ENCODE measurements at regions not wholly inside any gene's neighbourhood (a gene's known extent, or its start where the extent isn't known, plus 50 kb on each side); places are given as distances from the start of the nearest gene placed in this dataset.

DNA sequence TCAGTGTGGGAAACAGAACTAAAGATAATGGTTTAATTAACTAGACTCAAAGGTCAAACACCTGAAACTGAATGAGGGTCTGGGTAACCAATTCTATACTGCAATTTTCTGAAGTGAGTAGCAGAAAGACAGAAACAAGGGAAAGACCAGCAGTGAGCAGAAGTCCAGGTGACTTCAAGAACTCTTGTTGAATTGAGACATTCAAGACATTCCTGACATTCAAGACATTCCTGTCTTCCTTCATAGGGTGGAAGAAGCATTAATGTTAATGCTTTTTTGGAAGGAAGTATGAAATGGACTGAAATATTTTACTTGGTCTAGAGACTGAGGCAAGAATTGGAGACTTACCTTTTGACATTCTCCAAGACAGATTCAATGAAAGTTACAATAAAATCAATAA lies 529.9 kb upstream of the MMS22L start:
- TF ChIP-seq, protein P1, sequence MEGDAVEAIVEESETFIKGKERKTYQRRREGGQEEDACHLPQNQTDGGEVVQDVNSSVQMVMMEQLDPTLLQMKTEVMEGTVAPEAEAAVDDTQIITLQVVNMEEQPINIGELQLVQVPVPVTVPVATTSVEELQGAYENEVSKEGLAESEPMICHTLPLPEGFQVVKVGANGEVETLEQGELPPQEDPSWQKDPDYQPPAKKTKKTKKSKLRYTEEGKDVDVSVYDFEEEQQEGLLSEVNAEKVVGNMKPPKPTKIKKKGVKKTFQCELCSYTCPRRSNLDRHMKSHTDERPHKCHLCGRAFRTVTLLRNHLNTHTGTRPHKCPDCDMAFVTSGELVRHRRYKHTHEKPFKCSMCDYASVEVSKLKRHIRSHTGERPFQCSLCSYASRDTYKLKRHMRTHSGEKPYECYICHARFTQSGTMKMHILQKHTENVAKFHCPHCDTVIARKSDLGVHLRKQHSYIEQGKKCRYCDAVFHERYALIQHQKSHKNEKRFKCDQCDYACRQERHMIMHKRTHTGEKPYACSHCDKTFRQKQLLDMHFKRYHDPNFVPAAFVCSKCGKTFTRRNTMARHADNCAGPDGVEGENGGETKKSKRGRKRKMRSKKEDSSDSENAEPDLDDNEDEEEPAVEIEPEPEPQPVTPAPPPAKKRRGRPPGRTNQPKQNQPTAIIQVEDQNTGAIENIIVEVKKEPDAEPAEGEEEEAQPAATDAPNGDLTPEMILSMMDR (IDR thresholded peaks at IDR 0.05; ENCODE audit: insufficient read depth, low read length), result no peak
- no peak for TF ChIP-seq SPI1 (IDR thresholded peaks at IDR 0.05; ENCODE audit: borderline replicate concordance, low read depth)
- TF ChIP-seq POLR2AphosphoS5 (IDR thresholded peaks at IDR 0.05; ENCODE audit: low read depth), result no peak

Data from HL-60 (cell line).